HG03097 (cell line): ENCODE measurements at regions not wholly inside any gene's neighbourhood (a gene's known extent, or its start where the extent isn't known, plus 50 kb on each side); places are given as distances from the start of the nearest gene placed in this dataset.
"Not testable (repeated sequence)": the region's sequence is repeated elsewhere in the genome, so short reads cannot be mapped to it uniquely, and the experiment has no call there.

ENCODE experiments used
- ATAC-seq: cut with Tn5 transposase; IDR thresholded peaks from one replicate; pipeline ENCODE4 v1.9.1; 2021; ENCODE audit not compliant: unreplicated experiment, low FRiP score

- ATAC-seq: not testable (repeated sequence)
Measured at GRCh38 chr16:88226302-88226701, 156.5 kb upstream of the ZNF469 start.

- ATAC-seq: not testable (repeated sequence)
Measured at GRCh38 chr16:88227026-88227721, 155.6 kb upstream of the ZNF469 start.

GRCh38 chr16:88227722-88228482 lies 154.9 kb upstream of the ZNF469 start:
- ATAC-seq: not testable (repeated sequence)

GRCh38 chr16:88228751-88229150 lies 154.0 kb upstream of the ZNF469 start:
- not testable (repeated sequence) for ATAC-seq

- ATAC-seq: not testable (repeated sequence)
Measured at GRCh38 chr16:88229710-88230109, 153.0 kb upstream of the ZNF469 start.

- not testable (repeated sequence) for ATAC-seq
Measured at GRCh38 chr16:88230276-88230966, 152.3 kb upstream of the ZNF469 start.

- not testable (repeated sequence) for ATAC-seq
Measured at GRCh38 chr16:88230967-88231615, 151.7 kb upstream of the ZNF469 start.

GRCh38 chr16:88231839-88232238 lies 150.9 kb upstream of the ZNF469 start:
- ATAC-seq: not testable (repeated sequence)

GRCh38 chr16:88232401-88233258 lies 150.1 kb upstream of the ZNF469 start:
- not testable (repeated sequence) for ATAC-seq

- ATAC-seq: not testable (repeated sequence)
Measured at GRCh38 chr16:88233621-88234420, 148.9 kb upstream of the ZNF469 start.

GRCh38 chr16:88234421-88235271 lies 148.1 kb upstream of the ZNF469 start:
- not testable (repeated sequence) for ATAC-seq

GRCh38 chr16:88235691-88236090 lies 147.1 kb upstream of the ZNF469 start:
- not testable (repeated sequence) for ATAC-seq

GRCh38 chr16:88236229-88236628 lies 146.5 kb upstream of the ZNF469 start:
- ATAC-seq: not testable (repeated sequence)

- ATAC-seq: not testable (repeated sequence)
Measured at GRCh38 chr16:88237314-88237713, 145.4 kb upstream of the ZNF469 start.

GRCh38 chr16:88237761-88238415 lies 144.9 kb upstream of the ZNF469 start:
- not testable (repeated sequence) for ATAC-seq

GRCh38 chr16:88238732-88239274 lies 144.0 kb upstream of the ZNF469 start:
- not testable (repeated sequence) for ATAC-seq

- ATAC-seq: not testable (repeated sequence)
Measured at GRCh38 chr16:88240118-88240517, 142.6 kb upstream of the ZNF469 start.
